Ovary (tissue), 7 donors: ENCODE measurements at regions not wholly inside any gene's neighbourhood (a gene's known extent, or its start where the extent isn't known, plus 50 kb on each side); places are given as distances from the start of the nearest gene placed in this dataset.

Source experiments
- DNase-seq, 5 donors: peaks; one replicate each; pipeline ENCODE4 v3.0.0-alpha.2; 2019 to 2020
- H3K27ac ChIP-seq, 2 donors: fragments of 200-600 bp; one replicate each; pipeline versions ENCODE4 v1.5.1 to v1.8.0; 2019 to 2022
- H3K27me3 ChIP-seq: fragments of 200-600 bp; one replicate; pipeline ENCODE4 v1.8.0; 2022
- H3K36me3 ChIP-seq: fragments of 200-600 bp; sonication (generic); one replicate; pipeline ENCODE4 v1.5.1; 2019
- H3K4me1 ChIP-seq: one replicate; pipeline ENCODE4 v1.8.1; 2013; ENCODE audit warnings: mild to moderate bottlenecking, moderate library complexity; ENCODE audit not compliant: insufficient read depth
- H3K4me3 ChIP-seq: fragments of 200-600 bp; sonication (generic); one replicate; pipeline ENCODE4 v1.5.1; 2017
- H3K9me3 ChIP-seq, 2 donors: fragments of 200-600 bp in 1 of 2; sonication (generic) in 1 of 2; one replicate each; pipeline versions ENCODE4 v1.5.1 to v1.8.1; 2013 to 2019; ENCODE audit warnings: mild to moderate bottlenecking in 1 of 2, moderate library complexity in 1 of 2
- EP300 ChIP-seq: sonication (generic); formaldehyde crosslinking; IDR thresholded peaks from one replicate; pipeline ENCODE4 v1.6.1; 2017; ENCODE audit warnings: antibody characterized with exemption
- POLR2A ChIP-seq: fragments of 450-650 bp; IDR thresholded peaks from one replicate; pipeline ENCODE4 v1.6.1; 2017; ENCODE audit warnings: antibody characterized with exemption, mild to moderate bottlenecking, moderate library complexity
- WGBS, 3 donors: extraction: QIAGEN DNeasy Blood & Tissue Kit in 1 of 3; methylation state at CpG; one replicate each; pipeline versions ENCODE4 v1.1.5 to v1.1.7; 2013 to 2017; 5-methylcytosine and 5-hydroxymethylcytosine counted together
- intact Hi-C, 4 donors: fragments of 100-400 bp; cut with DNase I; formaldehyde crosslinking; loops; one replicate each; pipeline versions ENCODE4 v1.11.0 to v1.15.1; 2022 to 2023
- TF ChIP-seq, protein P1 (sequence below), 3 donors: fragments of 450-650 bp in 2 of 3; fragments of 200-600 bp in 1 of 3; IDR thresholded peaks; one replicate each; pipeline versions ENCODE4 v1.5.1 to v1.8.0; 2016 to 2022; ENCODE audit warnings: antibody characterized with exemption in 3 of 3, mild to moderate bottlenecking in 1 of 3
- donor health status: DM: no; HTN: no; CAD: no; lungs with moderate emphysema.
- donor health status: DM: no; HTN: no; CAD: no.
- donor health status: Bipolar disorder and iron deficiency.
- donor health status: DM: no; HTN: no; CAD: no.
- donor health status: DM: yes; HTN: yes; CAD: no.

- intact Hi-C loops: no loop called here
- Histone ChIP-seq H3K9me3 (no peaks in the 10 kb centered on the region), H3K4me3 (no peak overlapping the region), H3K27me3 (no peaks in the 10 kb centered on the region), H3K27ac (no peak overlapping the region), H3K36me3 (no peaks in the 10 kb centered on the region), H3K4me1 (no peaks in the 10 kb centered on the region)
- 40 to 49% (median 48%) methylated on average over 17 of the region's 17 CpGs for WGBS, 3 donors
- DNase-seq: peak in 1 of 5 donors; percentile 1
- TF ChIP-seq, protein P1, sequence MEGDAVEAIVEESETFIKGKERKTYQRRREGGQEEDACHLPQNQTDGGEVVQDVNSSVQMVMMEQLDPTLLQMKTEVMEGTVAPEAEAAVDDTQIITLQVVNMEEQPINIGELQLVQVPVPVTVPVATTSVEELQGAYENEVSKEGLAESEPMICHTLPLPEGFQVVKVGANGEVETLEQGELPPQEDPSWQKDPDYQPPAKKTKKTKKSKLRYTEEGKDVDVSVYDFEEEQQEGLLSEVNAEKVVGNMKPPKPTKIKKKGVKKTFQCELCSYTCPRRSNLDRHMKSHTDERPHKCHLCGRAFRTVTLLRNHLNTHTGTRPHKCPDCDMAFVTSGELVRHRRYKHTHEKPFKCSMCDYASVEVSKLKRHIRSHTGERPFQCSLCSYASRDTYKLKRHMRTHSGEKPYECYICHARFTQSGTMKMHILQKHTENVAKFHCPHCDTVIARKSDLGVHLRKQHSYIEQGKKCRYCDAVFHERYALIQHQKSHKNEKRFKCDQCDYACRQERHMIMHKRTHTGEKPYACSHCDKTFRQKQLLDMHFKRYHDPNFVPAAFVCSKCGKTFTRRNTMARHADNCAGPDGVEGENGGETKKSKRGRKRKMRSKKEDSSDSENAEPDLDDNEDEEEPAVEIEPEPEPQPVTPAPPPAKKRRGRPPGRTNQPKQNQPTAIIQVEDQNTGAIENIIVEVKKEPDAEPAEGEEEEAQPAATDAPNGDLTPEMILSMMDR (IDR thresholded peaks at IDR 0.05): no peak
- no peak for TF ChIP-seq POLR2A
Measured at GRCh38 chr9:135291165-135291564, 188.4 kb upstream of the PPP1R26 start.

GRCh38 chr9:135294836-135295235 is 184.7 kb upstream of the PPP1R26 start:
- Histone ChIP-seq H3K4me3 (no peak overlapping the region), H3K4me1 (no peaks in the 10 kb centered on the region), H3K27ac (no peak overlapping the region), H3K9me3 (no peaks in the 10 kb centered on the region), H3K27me3 (no peaks in the 10 kb centered on the region), H3K36me3 (no peaks in the 10 kb centered on the region)
- no peak for DNase-seq
- TF ChIP-seq, protein P1 (IDR thresholded peaks at IDR 0.05): no peak
- no peak for TF ChIP-seq POLR2A
- TF ChIP-seq EP300: no peak
- 85 to 94% (median 87%) methylated on average over 11 of the region's 11 CpGs for WGBS, 3 donors
- intact Hi-C loops: no loop called here

- no peak for DNase-seq
- no peaks in the 10 kb centered on the region for H3K36me3 ChIP-seq
Measured at GRCh38 chr9:135295551-135296300, 183.9 kb upstream of the PPP1R26 start.

DNA sequence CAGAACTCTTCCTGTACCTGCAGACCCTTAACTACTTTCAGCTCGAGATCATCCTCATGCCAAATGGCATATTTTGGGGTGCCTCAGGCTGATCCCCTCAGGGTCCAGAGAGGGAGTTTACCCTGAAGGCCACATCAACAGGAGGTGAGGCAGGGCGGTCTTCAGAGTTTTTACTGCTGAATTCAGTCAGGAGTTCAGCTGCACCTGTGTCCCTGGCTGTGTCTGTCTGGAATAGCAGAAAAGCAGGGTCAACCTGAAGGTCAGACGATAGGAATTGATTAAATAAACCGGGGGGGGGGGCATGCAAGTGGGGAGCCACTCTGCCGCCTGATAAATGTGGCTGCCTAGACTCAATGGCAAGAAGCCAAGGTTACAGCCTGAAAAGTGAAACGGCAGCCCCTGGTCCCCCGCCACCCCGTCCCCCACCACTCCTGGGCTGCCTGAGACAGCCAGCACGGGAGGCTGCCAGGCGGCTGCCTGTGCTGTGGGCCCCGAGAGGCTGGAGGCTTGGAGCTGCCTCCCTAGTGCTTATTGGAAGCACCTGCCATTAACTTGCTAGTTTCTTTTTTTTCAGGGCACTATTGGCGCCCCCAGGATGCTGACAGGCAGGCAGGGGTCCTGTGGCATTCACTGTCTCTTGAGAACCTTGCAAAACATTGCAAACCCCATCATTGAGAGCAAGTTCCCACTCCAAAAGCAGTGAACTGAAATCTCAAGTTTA is 182.7 kb upstream of the PPP1R26 start:
- Histone ChIP-seq H3K27me3 (no peaks in the 10 kb centered on the region), H3K36me3 (no peaks in the 10 kb centered on the region), H3K9me3 (no peaks in the 10 kb centered on the region), H3K27ac (no peak overlapping the region), H3K4me3 (no peak overlapping the region), H3K4me1 (no peaks in the 10 kb centered on the region)
- TF ChIP-seq POLR2A: no peak
- TF ChIP-seq, protein P1 (IDR thresholded peaks at IDR 0.05): no peak
- TF ChIP-seq EP300: no peak
- WGBS, 3 donors: 29 to 44% (median 40%) methylated on average over 12 of the region's 12 CpGs
- DNase-seq: no peak
- intact Hi-C loops: no loop called here

More at GRCh38 chr9:135295551-135296300, 183.9 kb upstream of the PPP1R26 start:
- H3K27me3 ChIP-seq: no peaks in the 10 kb centered on the region
- intact Hi-C loops: no loop called here
- H3K27ac ChIP-seq: no peak overlapping the region
- no peak overlapping the region for H3K4me3 ChIP-seq
- no peaks in the 10 kb centered on the region for H3K9me3 ChIP-seq
- WGBS, 3 donors: 64 to 66% (median 65%) methylated on average over 11 of the region's 11 CpGs
- no peaks in the 10 kb centered on the region for H3K4me1 ChIP-seq
- TF ChIP-seq EP300: no peak
- no peak for TF ChIP-seq POLR2A
- TF ChIP-seq, protein P1 (IDR thresholded peaks at IDR 0.05): no peak
